T-helper 2 cell treated with Interferon-gamma antibody and Interleukin-4, amounts not matched to agents 5 μg/mL and 100 μg/mL, for 36 hours (primary cell): ENCODE measurements at regions not wholly inside any gene's neighbourhood (a gene's known extent, or its start where the extent isn't known, plus 50 kb on each side); places are given as distances from the start of the nearest gene placed in this dataset.
"Not testable (repeated sequence)": the region's sequence is repeated elsewhere in the genome, so short reads cannot be mapped to it uniquely, and the experiment has no call there.

ENCODE experiments used
- DNase-seq: peaks from one replicate; pipeline ENCODE4 v3.0.0; 2021; ENCODE audit warnings: low spot score
- H3K27ac Mint-ChIP-seq: one replicate; pipeline ENCODE4 v1.8.0; 2021; ENCODE audit warnings: mild to moderate bottlenecking, mixed read lengths
- H3K27me3 Mint-ChIP-seq: one replicate; pipeline ENCODE4 v1.8.0; 2021; ENCODE audit warnings: low read depth, mixed read lengths
- H3K36me3 Mint-ChIP-seq: one replicate; pipeline ENCODE4 v1.8.0; 2021; ENCODE audit warnings: low read depth, mixed read lengths
- H3K4me1 Mint-ChIP-seq: one replicate; pipeline ENCODE4 v1.8.0; 2021; ENCODE audit warnings: low read depth, mixed read lengths
- H3K4me3 Mint-ChIP-seq: one replicate; pipeline ENCODE4 v1.8.0; 2022; ENCODE audit warnings: mild to moderate bottlenecking, moderate library complexity, mixed read lengths
- H3K9me3 Mint-ChIP-seq: one replicate; pipeline ENCODE4 v1.8.0; 2021; ENCODE audit warnings: mixed read lengths

DNA sequence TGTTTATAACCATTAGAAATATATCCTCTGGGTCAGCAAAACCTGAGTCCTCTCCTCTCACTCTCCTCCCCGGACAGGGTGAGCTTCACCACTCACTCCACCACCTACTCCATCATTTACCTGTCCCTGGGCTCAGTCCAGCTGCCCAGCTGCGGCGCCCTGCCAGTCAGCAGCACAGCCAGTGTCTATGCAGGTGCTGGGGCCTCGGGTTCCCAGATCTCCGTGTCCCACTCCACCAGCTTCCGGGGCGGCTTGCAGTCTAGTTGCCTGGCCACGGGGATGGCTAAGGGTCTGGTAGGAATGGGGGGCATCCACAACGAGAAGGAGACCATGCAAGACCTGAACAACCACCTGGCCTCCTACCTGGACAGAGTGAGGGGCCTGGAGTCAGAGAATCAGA is 662.2 kb upstream of the ACTRT1 start:
- H3K9me3 Mint-ChIP-seq = no peaks in the 10 kb centered on the region
- no peak overlapping the region for H3K27ac Mint-ChIP-seq
- no peak overlapping the region for H3K4me3 Mint-ChIP-seq
- no peaks in the 10 kb centered on the region for H3K27me3 Mint-ChIP-seq
- DNase-seq = no peak
- H3K36me3 Mint-ChIP-seq = no peaks in the 10 kb centered on the region
- no peaks in the 10 kb centered on the region for H3K4me1 Mint-ChIP-seq

DNA sequence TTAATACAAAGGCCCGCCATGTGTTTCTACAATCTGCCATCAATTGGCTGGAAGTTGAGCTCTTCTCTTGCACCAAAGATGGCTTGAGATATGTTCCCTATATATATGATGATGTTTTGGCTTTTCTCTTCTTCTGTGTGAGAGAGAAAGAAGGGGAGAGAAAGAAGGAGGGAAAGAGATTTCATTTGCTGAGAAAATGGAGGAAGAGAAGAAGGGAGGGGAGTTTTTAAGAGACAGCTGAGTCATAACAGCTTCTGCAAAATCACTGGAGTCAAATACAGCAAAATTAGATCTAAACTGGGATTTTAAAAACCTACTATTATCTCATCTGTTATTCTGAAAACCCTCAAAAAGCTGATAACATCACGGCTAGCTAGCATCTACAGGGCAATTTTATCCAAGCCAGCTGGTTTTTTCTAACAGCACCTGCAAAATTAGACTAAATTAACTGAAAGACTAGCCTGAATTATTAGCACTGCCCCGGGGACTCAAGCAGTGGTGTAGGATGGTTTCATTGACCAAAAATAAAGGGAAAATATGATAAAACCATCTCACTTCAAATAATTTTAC is 647.6 kb upstream of the ACTRT1 start:
- Mint-ChIP-seq H3K27ac (no peak overlapping the region), H3K27me3 (no peaks in the 10 kb centered on the region), H3K4me3 (no peak overlapping the region), H3K9me3 (no peaks in the 10 kb centered on the region), H3K4me1 (no peaks in the 10 kb centered on the region), H3K36me3 (no peaks in the 10 kb centered on the region)
- no peak for DNase-seq

DNA sequence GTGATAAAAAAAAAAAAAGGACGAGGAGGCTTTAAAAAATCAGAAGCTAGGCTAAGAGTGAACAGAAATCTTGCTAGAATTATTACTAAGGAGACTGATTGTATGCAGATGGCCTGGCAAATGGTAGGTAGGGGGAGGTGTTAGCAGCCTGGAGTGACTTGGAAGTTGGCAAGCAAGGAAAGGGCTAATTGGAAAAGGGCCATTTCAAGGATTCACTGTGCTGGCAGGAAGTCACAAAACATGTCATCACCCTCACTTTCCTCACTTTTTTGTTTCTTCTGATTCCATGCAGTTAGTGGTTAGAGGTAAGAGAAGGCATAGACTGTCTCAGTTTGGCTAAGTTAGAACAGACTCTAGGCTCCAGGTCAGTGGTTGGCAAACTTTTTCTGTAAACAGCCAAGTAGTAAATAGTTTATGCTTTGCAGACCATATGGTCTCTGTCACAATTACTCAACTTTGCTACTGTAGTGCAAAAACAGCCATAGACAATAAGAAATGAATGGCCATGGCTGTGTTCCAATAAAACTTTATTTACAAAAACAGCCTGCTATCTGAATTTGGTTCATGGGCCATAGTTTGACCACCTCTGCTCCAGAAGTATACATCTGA is 646.5 kb upstream of the ACTRT1 start:
- Mint-ChIP-seq H3K27me3 (no peaks in the 10 kb centered on the region), H3K4me3 (no peak overlapping the region), H3K9me3 (no peaks in the 10 kb centered on the region), H3K36me3 (no peaks in the 10 kb centered on the region), H3K4me1 (no peaks in the 10 kb centered on the region), H3K27ac (no peak overlapping the region)
- no peak for DNase-seq

DNA sequence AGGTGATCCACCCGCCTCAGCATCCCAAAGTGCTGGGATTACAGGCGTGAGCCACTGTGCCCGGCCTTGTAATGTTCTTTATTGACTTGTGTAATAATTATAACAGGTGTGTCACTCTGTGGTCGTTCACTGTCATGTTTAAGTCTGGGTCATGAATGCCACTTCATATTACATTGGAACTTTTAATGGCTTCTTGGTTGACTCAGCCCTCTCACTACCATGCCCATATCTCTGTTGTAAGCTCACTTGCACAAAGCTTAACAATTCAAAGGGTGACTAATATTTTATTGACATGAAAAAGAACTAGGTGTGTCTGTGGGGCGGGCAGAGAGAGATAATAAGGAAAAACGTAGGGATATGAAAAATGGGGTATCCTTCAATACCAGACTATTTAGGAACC is 639.7 kb upstream of the ACTRT1 start:
- H3K4me1 Mint-ChIP-seq = no peaks in the 10 kb centered on the region

DNA sequence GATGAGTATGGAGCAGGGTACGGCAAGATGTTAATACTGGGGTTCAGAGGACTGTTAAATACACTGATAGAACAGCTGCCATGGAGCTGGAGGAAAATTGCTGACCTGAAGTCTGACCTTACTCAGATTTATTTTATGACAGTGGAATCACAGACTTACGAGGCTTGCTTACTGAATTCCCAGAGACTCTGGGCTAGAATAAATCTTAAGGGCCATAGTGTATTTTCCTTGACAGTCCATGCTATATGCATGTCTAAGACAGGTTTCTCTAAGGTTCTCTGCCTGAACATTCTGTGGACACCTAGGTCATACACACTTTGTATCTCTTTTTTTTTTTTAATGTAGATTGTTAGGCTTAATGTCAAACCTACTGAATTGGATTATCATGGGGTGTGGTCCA is 633.2 kb upstream of the ACTRT1 start:
- Mint-ChIP-seq H3K9me3 (no peaks in the 10 kb centered on the region), H3K27me3 (no peaks in the 10 kb centered on the region)

More for the DNA sequence above, 639.7 kb upstream of the ACTRT1 start:
- Mint-ChIP-seq H3K36me3 (no peaks in the 10 kb centered on the region), H3K9me3 (no peaks in the 10 kb centered on the region), H3K4me3 (no peak overlapping the region), H3K27ac (no peak overlapping the region), H3K27me3 (no peaks in the 10 kb centered on the region)
- no peak for DNase-seq

DNA sequence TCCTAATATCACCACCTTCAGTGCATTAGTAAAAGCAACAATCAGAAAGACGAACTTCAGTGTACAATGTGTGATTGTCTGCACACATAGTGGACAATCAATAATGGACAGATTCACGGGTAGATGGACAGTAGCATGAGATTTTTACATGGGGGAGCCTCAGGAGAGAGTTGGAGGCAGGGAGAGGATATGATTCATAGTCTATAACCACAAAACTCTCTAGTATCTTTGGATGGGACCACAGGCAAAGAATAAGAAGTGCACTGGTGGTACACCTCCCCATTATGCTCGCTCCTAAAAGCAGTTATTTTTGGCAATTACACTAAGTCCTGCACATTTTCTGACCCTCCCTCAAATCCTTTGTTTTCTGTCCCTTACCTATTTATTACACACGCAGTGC is 624.4 kb upstream of the ACTRT1 start:
- H3K4me1 Mint-ChIP-seq = no peaks in the 10 kb centered on the region
- no peaks in the 10 kb centered on the region for H3K36me3 Mint-ChIP-seq
- no peaks in the 10 kb centered on the region for H3K9me3 Mint-ChIP-seq
- H3K27me3 Mint-ChIP-seq = no peaks in the 10 kb centered on the region
- no peak for DNase-seq
- H3K4me3 Mint-ChIP-seq = no peak overlapping the region
- no peak overlapping the region for H3K27ac Mint-ChIP-seq

More for the DNA sequence above, 633.2 kb upstream of the ACTRT1 start:
- H3K36me3 Mint-ChIP-seq = no peaks in the 10 kb centered on the region
- no peak for DNase-seq
- no peak overlapping the region for H3K4me3 Mint-ChIP-seq
- H3K27ac Mint-ChIP-seq = no peak overlapping the region
- no peaks in the 10 kb centered on the region for H3K4me1 Mint-ChIP-seq

DNA sequence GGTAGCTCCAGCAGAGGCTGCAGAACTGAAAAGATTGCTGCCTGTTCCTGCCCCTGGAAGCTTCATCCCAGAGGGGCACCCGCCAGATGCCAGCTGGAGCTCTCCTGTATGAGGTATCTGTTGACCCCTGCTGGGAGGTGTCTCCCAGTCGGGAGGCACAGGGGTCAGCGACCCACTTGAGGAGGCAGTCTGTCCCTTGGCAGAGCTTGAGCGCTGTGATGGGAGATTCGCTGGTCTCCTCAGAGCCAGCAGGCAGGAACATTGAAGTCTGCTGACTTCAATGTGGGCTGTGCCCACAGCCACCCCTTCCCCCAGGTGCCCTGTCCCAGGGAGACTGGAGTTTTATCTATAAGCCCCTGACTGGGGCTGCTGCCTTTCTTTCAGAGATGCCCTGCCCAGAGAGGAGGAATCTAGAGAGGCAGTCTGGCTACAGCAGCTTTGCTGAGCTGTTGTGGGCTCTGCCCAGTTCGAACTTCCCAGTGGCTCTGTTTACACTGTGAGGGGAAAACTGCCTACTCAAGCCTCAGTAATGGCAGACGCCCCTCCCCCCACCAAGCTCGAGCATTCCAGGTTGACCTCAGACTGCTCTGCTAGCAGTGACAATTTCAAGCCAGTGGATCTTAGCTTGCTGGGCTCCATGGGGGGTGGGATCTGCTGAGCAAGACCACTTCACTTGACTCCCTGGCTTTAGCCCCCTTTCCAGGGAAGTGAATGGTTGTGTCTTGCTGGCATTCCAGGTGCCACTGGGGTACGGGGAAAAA is 622.3 kb upstream of the ACTRT1 start:
- not testable (repeated sequence) for H3K9me3 Mint-ChIP-seq, DNase-seq, H3K27ac Mint-ChIP-seq, H3K4me3 Mint-ChIP-seq, H3K4me1 Mint-ChIP-seq, H3K27me3 Mint-ChIP-seq, H3K36me3 Mint-ChIP-seq

DNA sequence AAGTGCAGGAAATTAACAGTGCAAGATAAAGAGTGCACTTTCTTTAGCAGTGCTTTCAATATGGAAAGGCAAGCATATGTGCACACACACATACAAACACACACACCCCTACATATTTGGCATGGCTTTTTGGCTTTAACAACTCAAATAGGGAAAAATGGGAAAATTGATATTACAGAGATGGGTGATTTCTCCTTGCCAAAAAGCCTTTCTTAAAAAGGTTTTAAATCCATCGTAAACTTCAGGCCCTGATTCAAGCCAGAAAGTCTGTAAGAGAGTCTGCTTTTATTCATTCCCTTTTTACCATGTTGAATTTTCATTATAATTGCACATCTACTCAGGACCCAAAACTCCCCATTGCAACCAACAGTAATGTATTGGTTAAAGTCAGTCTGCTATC is 612.0 kb upstream of the ACTRT1 start:
- Mint-ChIP-seq H3K4me1 (no peaks in the 10 kb centered on the region), H3K27ac (no peak overlapping the region), H3K27me3 (no peaks in the 10 kb centered on the region), H3K4me3 (no peak overlapping the region), H3K9me3 (no peaks in the 10 kb centered on the region), H3K36me3 (no peaks in the 10 kb centered on the region)
- no peak for DNase-seq

DNA sequence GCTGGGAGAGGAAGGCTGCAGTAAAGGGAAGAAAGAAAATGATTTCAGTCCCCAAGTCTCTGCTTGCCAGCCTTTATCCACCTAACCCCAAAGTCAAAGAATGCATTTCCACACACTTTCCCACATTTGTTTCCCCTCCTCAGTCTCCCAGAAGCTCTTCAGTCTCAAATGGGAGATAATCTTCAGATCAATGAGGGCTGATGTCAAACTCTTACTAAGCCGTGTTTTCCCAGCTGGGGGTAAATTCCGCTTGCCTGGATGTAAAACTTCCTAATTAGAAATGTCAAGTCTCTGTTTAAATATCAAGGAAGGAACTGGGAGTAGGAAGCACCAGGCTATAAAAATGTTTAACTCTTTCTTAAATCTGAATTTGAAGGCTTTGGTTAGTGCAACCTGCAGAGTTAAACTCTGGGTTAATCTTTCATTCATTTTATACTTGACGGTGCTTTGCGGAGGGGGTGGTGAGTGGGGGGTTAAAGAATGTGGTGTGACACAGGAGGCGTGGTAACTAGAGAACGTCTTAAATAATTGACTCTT is 601.4 kb upstream of the ACTRT1 start:
- no peak overlapping the region for H3K4me3 Mint-ChIP-seq
- DNase-seq = no peak
- H3K27me3 Mint-ChIP-seq = no peaks in the 10 kb centered on the region

DNA sequence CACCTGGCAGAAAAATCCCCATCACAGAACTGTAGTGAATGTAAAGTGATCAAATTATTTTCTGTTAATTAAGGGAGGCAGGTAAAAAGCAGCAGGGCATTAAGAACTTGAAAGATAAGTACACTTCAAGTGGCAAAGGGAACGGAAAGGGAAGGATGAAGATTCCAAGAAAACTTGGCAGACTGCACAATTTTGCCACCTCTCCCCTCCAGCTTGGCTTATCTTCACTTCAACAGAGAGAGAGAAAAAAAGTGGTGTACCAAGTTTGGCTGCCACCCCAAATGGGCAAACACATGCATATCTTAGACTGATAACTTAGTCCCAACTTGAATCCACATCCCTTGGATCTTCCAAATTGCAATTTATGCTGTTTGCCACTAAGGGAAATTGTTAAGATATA is 598.1 kb upstream of the ACTRT1 start:
- Mint-ChIP-seq H3K27me3 (no peaks in the 10 kb centered on the region), H3K4me1 (no peaks in the 10 kb centered on the region), H3K9me3 (no peaks in the 10 kb centered on the region), H3K36me3 (no peaks in the 10 kb centered on the region), H3K27ac (no peak overlapping the region), H3K4me3 (no peak overlapping the region)
- DNase-seq = no peak

More for the DNA sequence above, 601.4 kb upstream of the ACTRT1 start:
- H3K27ac Mint-ChIP-seq = no peak overlapping the region
- H3K4me1 Mint-ChIP-seq = no peaks in the 10 kb centered on the region
- H3K36me3 Mint-ChIP-seq = no peaks in the 10 kb centered on the region
- no peaks in the 10 kb centered on the region for H3K9me3 Mint-ChIP-seq

DNA sequence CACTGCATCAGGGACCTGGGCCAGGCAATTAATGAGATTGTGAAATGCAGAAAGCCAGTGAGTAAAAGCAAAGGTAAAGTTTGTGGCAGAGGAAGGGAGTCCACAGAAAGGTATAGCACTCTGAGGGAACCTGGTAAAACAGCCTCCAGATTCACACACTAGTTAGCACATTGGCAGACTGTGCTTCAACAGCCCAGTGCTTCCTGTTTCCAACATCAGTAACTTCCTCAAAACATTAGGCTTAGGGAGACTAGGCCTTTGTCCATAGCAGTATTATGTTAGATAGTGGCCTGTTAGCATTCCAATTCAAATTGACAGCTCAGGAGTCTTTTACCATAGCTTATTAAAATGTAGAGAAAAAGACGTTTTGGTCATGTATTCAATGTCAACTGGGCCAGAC is 582.6 kb upstream of the ACTRT1 start:
- Mint-ChIP-seq H3K36me3 (no peaks in the 10 kb centered on the region), H3K9me3 (no peaks in the 10 kb centered on the region), H3K4me3 (no peak overlapping the region), H3K4me1 (no peaks in the 10 kb centered on the region), H3K27me3 (no peaks in the 10 kb centered on the region), H3K27ac (no peak overlapping the region)
- DNase-seq = no peak

DNA sequence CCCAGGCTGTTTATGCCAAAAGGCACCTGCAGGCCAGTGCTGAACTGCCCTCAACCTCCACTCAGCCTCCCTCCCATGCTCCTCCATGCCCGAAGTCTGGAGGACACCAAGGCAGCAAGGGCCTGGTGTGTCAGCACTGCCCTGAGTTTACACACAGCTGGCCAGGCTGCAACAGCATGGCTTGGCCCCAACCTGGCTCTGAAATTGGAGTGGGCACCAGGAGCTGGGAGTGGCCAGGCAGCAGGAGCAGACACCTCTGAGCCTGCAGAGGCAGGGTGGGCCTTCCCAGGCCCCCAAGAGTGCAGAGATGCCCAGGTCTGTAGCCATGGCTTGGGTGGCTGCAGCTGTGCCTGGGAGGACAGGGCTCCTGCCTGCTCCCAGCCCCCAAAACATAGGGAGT is 571.2 kb upstream of the ACTRT1 start:
- no peak overlapping the region for H3K27ac Mint-ChIP-seq
- H3K9me3 Mint-ChIP-seq = no peaks in the 10 kb centered on the region
- no peaks in the 10 kb centered on the region for H3K36me3 Mint-ChIP-seq
- H3K27me3 Mint-ChIP-seq = no peaks in the 10 kb centered on the region
- no peak for DNase-seq
- no peak overlapping the region for H3K4me3 Mint-ChIP-seq
- no peaks in the 10 kb centered on the region for H3K4me1 Mint-ChIP-seq

DNA sequence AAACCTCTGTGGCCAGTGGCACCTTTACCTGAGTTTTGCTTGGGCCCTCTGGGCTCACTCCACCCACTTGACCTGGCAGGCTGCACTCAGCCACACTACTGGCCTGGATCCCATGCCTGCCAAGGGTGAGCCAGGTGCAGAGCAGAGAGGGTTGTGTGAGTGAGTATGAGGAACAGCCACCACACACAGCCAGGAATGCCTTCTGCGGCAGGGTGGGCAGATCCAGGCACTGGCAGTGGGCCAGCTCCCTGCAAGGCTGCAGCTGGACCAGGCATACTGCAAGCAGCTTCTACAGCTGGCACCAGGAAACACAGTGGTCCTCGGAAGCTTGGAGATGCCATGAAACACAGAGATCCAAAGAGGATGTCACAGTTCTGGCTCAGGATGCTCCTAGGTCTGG is 570.1 kb upstream of the ACTRT1 start:
- Mint-ChIP-seq H3K9me3 (no peaks in the 10 kb centered on the region), H3K27me3 (no peaks in the 10 kb centered on the region), H3K36me3 (no peaks in the 10 kb centered on the region), H3K27ac (no peak overlapping the region), H3K4me1 (no peaks in the 10 kb centered on the region), H3K4me3 (no peak overlapping the region)
- no peak for DNase-seq

DNA sequence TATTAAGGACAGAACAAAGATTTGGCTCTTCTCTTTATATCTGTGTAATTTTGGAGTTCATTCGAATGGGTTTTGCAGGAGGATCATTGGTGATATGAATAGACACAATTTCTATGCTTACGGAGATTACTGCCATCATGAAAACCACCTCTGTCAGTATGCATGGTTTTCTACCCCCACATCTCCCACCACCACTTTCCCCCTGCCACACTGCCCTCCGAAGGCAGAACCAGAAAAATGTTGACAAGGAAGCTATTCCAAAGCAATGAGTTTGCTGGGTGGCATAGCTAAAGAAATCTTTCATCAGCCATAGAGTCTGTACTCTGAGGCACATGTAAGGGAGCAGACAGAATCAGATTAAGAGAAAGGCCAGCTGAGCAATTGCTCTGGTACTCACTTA is 567.3 kb upstream of the ACTRT1 start:
- H3K36me3 Mint-ChIP-seq = no peaks in the 10 kb centered on the region

More for the DNA sequence above, 567.3 kb upstream of the ACTRT1 start:
- Mint-ChIP-seq H3K9me3 (no peaks in the 10 kb centered on the region), H3K4me1 (no peaks in the 10 kb centered on the region), H3K4me3 (no peak overlapping the region), H3K27me3 (no peaks in the 10 kb centered on the region), H3K27ac (no peak overlapping the region)
- no peak for DNase-seq
